H9 (cell line): ENCODE measurements at regions not wholly inside any gene's neighbourhood (a gene's known extent, or its start where the extent isn't known, plus 50 kb on each side); places are given as distances from the start of the nearest gene placed in this dataset.

Experiments
- DNase-seq: peaks from one replicate; pipeline ENCODE4 v3.0.0-alpha.2; 2017
- H2AFZ ChIP-seq: one replicate; pipeline ENCODE4 v1.6.1; 2013; ENCODE audit warnings: mild to moderate bottlenecking, low read length, control low read depth, moderate library complexity
- H2AK5ac ChIP-seq: 2 replicates; pipeline ENCODE4 v1.6.1; 2013; ENCODE audit warnings: low read length, control low read depth, mixed read lengths; ENCODE audit not compliant: insufficient read length
- H2BK120ac ChIP-seq: one replicate; pipeline ENCODE4 v1.6.1; 2013; ENCODE audit warnings: low read depth, mild to moderate bottlenecking, low read length, control low read depth, inconsistent platforms; ENCODE audit not compliant: poor library complexity, severe bottlenecking
- H2BK12ac ChIP-seq: 2 replicates; pipeline ENCODE4 v1.6.1; 2013; ENCODE audit warnings: low read length, control low read depth, mixed read lengths, low read depth; ENCODE audit not compliant: insufficient read length
- H2BK15ac ChIP-seq: 2 replicates; pipeline ENCODE4 v1.6.1; 2013; ENCODE audit warnings: low read depth, low read length, control low read depth
- H2BK20ac ChIP-seq: one replicate; pipeline ENCODE4 v1.6.1; 2013; ENCODE audit warnings: low read depth, mild to moderate bottlenecking, low read length, control low read depth, inconsistent platforms; ENCODE audit not compliant: poor library complexity, severe bottlenecking
- H2BK5ac ChIP-seq: 2 replicates; pipeline ENCODE4 v1.6.1; 2013; ENCODE audit warnings: low read length, control low read depth, mixed read lengths; ENCODE audit not compliant: insufficient read length
- H3K14ac ChIP-seq: 2 replicates; pipeline ENCODE4 v1.6.1; 2013; ENCODE audit warnings: low read length, control low read depth; ENCODE audit not compliant: insufficient read depth
- H3K18ac ChIP-seq: 2 replicates; pipeline ENCODE4 v1.6.1; 2013; ENCODE audit warnings: low read depth, mild to moderate bottlenecking, mixed read lengths, low read length, control low read depth; ENCODE audit not compliant: insufficient read length
- H3K23ac ChIP-seq: 2 replicates; pipeline ENCODE4 v1.6.1; 2013; ENCODE audit warnings: low read length, control low read depth, mixed read lengths, low read depth; ENCODE audit not compliant: insufficient read length
- H3K23me2 ChIP-seq: 2 replicates; pipeline ENCODE4 v1.6.1; 2013; ENCODE audit warnings: low read depth, mild to moderate bottlenecking, mixed read lengths, low read length, control low read depth; ENCODE audit not compliant: insufficient read length, poor library complexity, severe bottlenecking
- H3K27ac ChIP-seq: 2 replicates; pipeline ENCODE4 v1.5.1; 2013; ENCODE audit warnings: low read length, control low read depth, mixed read lengths, low read depth; ENCODE audit not compliant: insufficient read length
- H3K27me3 ChIP-seq: 2 replicates; pipeline ENCODE4 v1.6.1; 2013; ENCODE audit warnings: low read length, control low read depth, inconsistent platforms; ENCODE audit not compliant: insufficient read depth
- H3K4ac ChIP-seq: 2 replicates; pipeline ENCODE4 v1.6.1; 2013; ENCODE audit warnings: low read depth, mild to moderate bottlenecking, control low read depth, inconsistent platforms, low read length, moderate library complexity
- H3K4me1 ChIP-seq: 2 replicates; pipeline ENCODE4 v1.6.1; 2013; ENCODE audit warnings: low read length, control low read depth, inconsistent platforms; ENCODE audit not compliant: insufficient read depth
- H3K4me2 ChIP-seq: 2 replicates; pipeline ENCODE4 v1.6.1; 2013; ENCODE audit warnings: low read length, control low read depth, mixed read lengths; ENCODE audit not compliant: insufficient read length, insufficient read depth
- H3K56ac ChIP-seq: 2 replicates; pipeline ENCODE4 v1.6.1; 2013; ENCODE audit warnings: low read depth, mild to moderate bottlenecking, mixed read lengths, low read length, control low read depth; ENCODE audit not compliant: insufficient read length
- H3K79me1 ChIP-seq: 2 replicates; pipeline ENCODE4 v1.6.1; 2013; ENCODE audit warnings: low read depth, mild to moderate bottlenecking, moderate library complexity, low read length, control low read depth, inconsistent platforms; ENCODE audit not compliant: insufficient read depth, poor library complexity, severe bottlenecking
- H3K79me2 ChIP-seq: 2 replicates; pipeline ENCODE4 v1.6.1; 2013; ENCODE audit warnings: low read length, control low read depth, inconsistent platforms; ENCODE audit not compliant: insufficient read depth
- H3K9ac ChIP-seq: 2 replicates; pipeline ENCODE4 v1.6.1; 2013; ENCODE audit warnings: low read length, control low read depth, mixed read lengths; ENCODE audit not compliant: insufficient read length; ENCODE audit errors: extremely low read depth
- H3K9me3 ChIP-seq: one replicate; pipeline ENCODE4 v1.6.1; 2013; ENCODE audit warnings: low read depth, low read length, inconsistent platforms; ENCODE audit not compliant: control insufficient read depth
- H3T11ph ChIP-seq: one replicate; pipeline ENCODE4 v1.6.1; 2013; ENCODE audit warnings: mild to moderate bottlenecking, low read length, control low read depth, inconsistent platforms
- H4K20me1 ChIP-seq: one replicate; pipeline ENCODE4 v1.6.1; 2013; ENCODE audit not compliant: control insufficient read depth, insufficient read length, insufficient read depth
- H4K5ac ChIP-seq: 2 replicates; pipeline ENCODE4 v1.6.1; 2013; ENCODE audit warnings: low read depth, mild to moderate bottlenecking, mixed read lengths, low read length, control low read depth; ENCODE audit not compliant: insufficient read length
- H4K8ac ChIP-seq: replicated peaks from 2 replicates; pipeline ENCODE4 v1.6.1; 2013; ENCODE audit warnings: low read length, control low read depth, mixed read lengths, low read depth; ENCODE audit not compliant: insufficient read length
- H4K91ac ChIP-seq: 2 replicates; pipeline ENCODE4 v1.6.1; 2013; ENCODE audit warnings: low read depth, mild to moderate bottlenecking, moderate library complexity, mixed read lengths, low read length, control low read depth; ENCODE audit not compliant: insufficient read length
- H3K27ac Mint-ChIP-seq, 3 experiments: 2 replicates in 2 of 3; 3 replicates in 1 of 3; pipeline ENCODE4 v1.8.0; 2020 to 2021; ENCODE audit warnings: mixed read lengths in 3 of 3, mild to moderate bottlenecking in 1 of 3, moderate library complexity in 1 of 3
- H3K27me3 Mint-ChIP-seq: 2 replicates; pipeline ENCODE4 v1.8.0; 2021; ENCODE audit warnings: low read depth, mild to moderate bottlenecking, moderate library complexity, mixed read lengths
- H3K36me3 Mint-ChIP-seq, 3 experiments: 2 replicates in 2 of 3; 3 replicates in 1 of 3; pipeline ENCODE4 v1.8.0; 2020 to 2021; ENCODE audit warnings: low read depth in 3 of 3, mixed read lengths in 3 of 3; ENCODE audit not compliant: insufficient read depth in 1 of 3
- H3K4me1 Mint-ChIP-seq, 2 experiments: 2 replicates each; pipeline ENCODE4 v1.8.0; 2020; ENCODE audit warnings: mixed read lengths in 2 of 2
- H3K4me3 Mint-ChIP-seq, 2 experiments: 2 replicates in 1 of 2; 3 replicates in 1 of 2; pipeline ENCODE4 v1.8.0; 2020 to 2021; ENCODE audit warnings: mild to moderate bottlenecking in 2 of 2, mixed read lengths in 2 of 2, moderate library complexity in 1 of 2
- H3K9me3 Mint-ChIP-seq, 2 experiments: 2 replicates in 1 of 2; 3 replicates in 1 of 2; pipeline ENCODE4 v1.8.0; 2020; ENCODE audit warnings: mild to moderate bottlenecking in 2 of 2, mixed read lengths in 2 of 2, moderate library complexity in 1 of 2
- CTCF ChIP-seq: fragments of 200-600 bp; sonication (generic); conservative IDR thresholded peaks from 3 replicates; pipeline ENCODE4 v1.8.0; 2021; ENCODE audit warnings: antibody characterized with exemption, mild to moderate bottlenecking
- WGBS: extraction: QIAGEN DNeasy Blood & Tissue Kit; methylation state at CpG from one replicate; pipeline ENCODE4 v1.1.7; 2013; ENCODE audit warnings: missing lambda C conversion rate, low lambda C conversion rate, mixed read lengths; ENCODE audit not compliant: insufficient read length; ENCODE audit errors: extremely low coverage; 5-methylcytosine and 5-hydroxymethylcytosine counted together

- Histone ChIP-seq H3K27ac (no peak overlapping the region), H4K20me1 (no peaks in the 10 kb centered on the region), H2AK5ac (no peak overlapping the region), H3K18ac (no peak overlapping the region), H3K79me2 (no peaks in the 10 kb centered on the region), H3K4me2 (no peak overlapping the region), H3K23ac (no peak overlapping the region), H3K79me1 (no peaks in the 10 kb centered on the region), H3K14ac (no peak overlapping the region), H3K56ac (no peak overlapping the region), H2BK120ac (peak overlapping the region; percentile 25), H2BK20ac (no peak overlapping the region), H3T11ph (no peak overlapping the region), H3K4me1 (no peaks in the 10 kb centered on the region), H2AFZ (no peak overlapping the region), H3K27me3 (no peaks in the 10 kb centered on the region; the same call in 1 of the 2 replicates), H4K91ac (no peak overlapping the region), H3K4ac (no peak overlapping the region), H3K23me2 (no peaks in the 10 kb centered on the region), H2BK15ac (no peak overlapping the region), H4K5ac (no peak overlapping the region), H2BK12ac (no peak overlapping the region), H3K9ac (no peak overlapping the region), H4K8ac (no peak overlapping the region), H2BK5ac (no peak overlapping the region), H3K9me3 (no peaks in the 10 kb centered on the region)
- Mint-ChIP-seq H3K27me3 (no peaks in the 10 kb centered on the region), H3K36me3 (peaks cover 0 to 5% (median 4%) of the 10 kb centered on the region in 3 experiments; a peak in 3 of 7 replicates), H3K9me3 (no peaks in the 10 kb centered on the region), H3K4me3 (no peak overlapping the region), H3K4me1 (peaks cover 8 to 10% of the 10 kb centered on the region in 2 experiments), H3K27ac (no peak overlapping the region)
- DNase-seq: no peak
- no peak for TF ChIP-seq CTCF
- WGBS: no CpG with 5 or more reads among the region's 9 CpGs
Measured at GRCh38 chr1:239896980-239897379, 194.7 kb upstream of the FMN2 start.
